ENCODE measurements at regions not wholly inside any gene's neighbourhood (a gene's known extent, or its start where the extent isn't known, plus 50 kb on each side); places are given as distances from the start of the nearest gene placed in this dataset.

GRCh38 chr15:66950114-66950513, 115.3 kb upstream of the SMAD3 start:
- TF ChIP-seq, protein P1, sequence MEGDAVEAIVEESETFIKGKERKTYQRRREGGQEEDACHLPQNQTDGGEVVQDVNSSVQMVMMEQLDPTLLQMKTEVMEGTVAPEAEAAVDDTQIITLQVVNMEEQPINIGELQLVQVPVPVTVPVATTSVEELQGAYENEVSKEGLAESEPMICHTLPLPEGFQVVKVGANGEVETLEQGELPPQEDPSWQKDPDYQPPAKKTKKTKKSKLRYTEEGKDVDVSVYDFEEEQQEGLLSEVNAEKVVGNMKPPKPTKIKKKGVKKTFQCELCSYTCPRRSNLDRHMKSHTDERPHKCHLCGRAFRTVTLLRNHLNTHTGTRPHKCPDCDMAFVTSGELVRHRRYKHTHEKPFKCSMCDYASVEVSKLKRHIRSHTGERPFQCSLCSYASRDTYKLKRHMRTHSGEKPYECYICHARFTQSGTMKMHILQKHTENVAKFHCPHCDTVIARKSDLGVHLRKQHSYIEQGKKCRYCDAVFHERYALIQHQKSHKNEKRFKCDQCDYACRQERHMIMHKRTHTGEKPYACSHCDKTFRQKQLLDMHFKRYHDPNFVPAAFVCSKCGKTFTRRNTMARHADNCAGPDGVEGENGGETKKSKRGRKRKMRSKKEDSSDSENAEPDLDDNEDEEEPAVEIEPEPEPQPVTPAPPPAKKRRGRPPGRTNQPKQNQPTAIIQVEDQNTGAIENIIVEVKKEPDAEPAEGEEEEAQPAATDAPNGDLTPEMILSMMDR (IDR thresholded peaks at IDR 0.05 in 2 of 3, conservative IDR thresholded peaks at IDR 0.05 in 1 of 3; ENCODE audit: control insufficient read depth in 2 of 3, extremely low read depth in 1 of 3, insufficient read depth in 1 of 3, low read depth in 3 of 3, low read length in 3 of 3): no peak
- TF ChIP-seq EP300 (IDR thresholded peaks at IDR 0.05; ENCODE audit: borderline replicate concordance in 1 of 2, control insufficient read depth in 1 of 2, low read depth in 2 of 2, low read length in 2 of 2) (no peak), YBX1 (IDR thresholded peaks at IDR 0.05) (no peak), YY1 (IDR thresholded peaks at IDR 0.05; ENCODE audit: low read depth, low read length) (no peak), DPF2 (IDR thresholded peaks at IDR 0.05) (no peak), REST (IDR thresholded peaks at IDR 0.05; ENCODE audit: low read depth, low read length) (no peak), CEBPB (IDR thresholded peaks at IDR 0.05; ENCODE audit: borderline replicate concordance in 1 of 2, low read depth in 2 of 2, low read length in 2 of 2) (no peak), ZBED1 (IDR thresholded peaks at IDR 0.05; ENCODE audit: borderline replicate concordance) (no peak), RAD51 (IDR thresholded peaks at IDR 0.05) (no peak), TCF7 (IDR thresholded peaks at IDR 0.05; ENCODE audit: borderline replicate concordance) (no peak)
- TF ChIP-seq, protein P2, sequence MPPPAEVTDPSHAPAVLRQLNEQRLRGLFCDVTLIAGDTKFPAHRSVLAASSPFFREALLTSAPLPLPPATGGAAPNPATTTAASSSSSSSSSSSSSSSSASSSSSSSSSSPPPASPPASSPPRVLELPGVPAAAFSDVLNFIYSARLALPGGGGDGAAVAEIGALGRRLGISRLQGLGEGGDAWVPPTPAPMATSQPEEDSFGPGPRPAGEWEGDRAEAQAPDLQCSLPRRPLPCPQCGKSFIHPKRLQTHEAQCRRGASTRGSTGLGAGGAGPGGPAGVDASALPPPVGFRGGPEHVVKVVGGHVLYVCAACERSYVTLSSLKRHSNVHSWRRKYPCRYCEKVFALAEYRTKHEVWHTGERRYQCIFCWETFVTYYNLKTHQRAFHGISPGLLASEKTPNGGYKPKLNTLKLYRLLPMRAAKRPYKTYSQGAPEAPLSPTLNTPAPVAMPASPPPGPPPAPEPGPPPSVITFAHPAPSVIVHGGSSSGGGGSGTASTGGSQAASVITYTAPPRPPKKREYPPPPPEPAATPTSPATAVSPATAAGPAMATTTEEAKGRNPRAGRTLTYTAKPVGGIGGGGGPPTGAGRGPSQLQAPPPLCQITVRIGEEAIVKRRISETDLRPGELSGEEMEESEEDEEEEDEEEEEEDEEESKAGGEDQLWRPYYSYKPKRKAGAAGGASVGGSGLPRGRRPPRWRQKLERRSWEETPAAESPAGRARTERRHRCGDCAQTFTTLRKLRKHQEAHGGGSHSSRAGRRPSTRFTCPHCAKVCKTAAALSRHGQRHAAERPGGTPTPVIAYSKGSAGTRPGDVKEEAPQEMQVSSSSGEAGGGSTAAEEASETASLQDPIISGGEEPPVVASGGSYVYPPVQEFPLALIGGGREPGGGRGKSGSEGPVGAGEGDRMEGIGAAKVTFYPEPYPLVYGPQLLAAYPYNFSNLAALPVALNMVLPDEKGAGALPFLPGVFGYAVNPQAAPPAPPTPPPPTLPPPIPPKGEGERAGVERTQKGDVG (CRISPR knock-in tag; IDR thresholded peaks at IDR 0.05): no peak
